ENCODE measurements at regions not wholly inside any gene's neighbourhood (a gene's known extent, or its start where the extent isn't known, plus 50 kb on each side); places are given as distances from the start of the nearest gene placed in this dataset.
A peak's percentile ranks its signal among the peaks of the same experiment; 100 is the strongest.

DNA sequence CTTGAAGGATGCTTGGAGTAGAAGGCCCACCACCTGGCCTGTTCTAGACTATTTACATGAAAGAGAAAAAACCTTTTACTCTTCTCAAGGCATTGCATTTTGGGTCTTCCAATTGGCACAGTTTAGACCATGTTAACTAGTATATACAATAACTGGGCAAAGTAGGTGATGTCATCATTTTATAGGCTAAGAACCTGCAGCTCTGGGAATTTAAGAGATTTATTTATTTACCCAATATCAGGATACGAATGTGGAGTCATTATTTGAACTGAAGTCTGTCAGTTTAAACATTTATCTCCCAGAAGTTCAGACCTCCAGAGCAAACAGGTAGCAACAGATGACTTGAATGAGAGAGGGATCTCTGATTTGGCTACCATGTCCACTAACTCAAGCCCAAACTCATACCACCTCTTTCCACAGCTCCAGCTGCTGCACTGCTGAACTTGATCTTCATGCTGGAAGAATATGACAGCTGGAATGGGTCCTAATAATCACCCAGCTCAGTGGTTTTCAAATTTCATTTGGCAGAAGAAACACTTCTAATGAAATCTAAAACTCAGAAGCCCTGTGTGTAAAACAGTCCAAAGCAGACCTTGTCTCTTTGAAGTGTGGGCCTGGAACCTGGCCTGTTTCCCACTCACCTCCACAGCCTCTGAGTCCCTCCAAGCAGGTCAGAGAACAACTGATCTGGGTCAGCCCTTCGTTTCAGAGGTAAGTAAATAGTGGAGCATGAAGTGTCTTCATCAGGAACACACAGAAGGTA lies 179.2 kb downstream of the EMP1 start:
- DNase-seq: no peak

DNA sequence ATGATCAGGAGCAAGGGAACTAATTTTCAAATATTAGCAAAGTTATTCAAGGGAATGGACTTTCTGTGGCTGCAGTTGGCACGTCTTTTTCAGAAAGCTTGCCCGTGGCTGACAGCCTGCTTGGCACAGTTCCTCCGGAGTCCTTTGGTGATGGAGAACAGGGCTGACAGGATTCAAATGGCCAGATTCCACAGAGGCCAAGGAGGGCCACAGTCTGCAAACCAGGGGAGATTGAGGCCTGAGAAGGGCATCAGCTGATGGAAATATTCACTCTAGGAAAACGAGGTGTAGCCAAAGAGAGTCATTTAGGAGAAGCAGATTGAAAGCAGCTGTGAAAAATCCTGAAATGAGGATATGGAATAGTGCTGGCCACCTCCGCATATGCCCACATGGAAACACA lies 178.3 kb downstream of the EMP1 start:
- no peak for DNase-seq

DNA sequence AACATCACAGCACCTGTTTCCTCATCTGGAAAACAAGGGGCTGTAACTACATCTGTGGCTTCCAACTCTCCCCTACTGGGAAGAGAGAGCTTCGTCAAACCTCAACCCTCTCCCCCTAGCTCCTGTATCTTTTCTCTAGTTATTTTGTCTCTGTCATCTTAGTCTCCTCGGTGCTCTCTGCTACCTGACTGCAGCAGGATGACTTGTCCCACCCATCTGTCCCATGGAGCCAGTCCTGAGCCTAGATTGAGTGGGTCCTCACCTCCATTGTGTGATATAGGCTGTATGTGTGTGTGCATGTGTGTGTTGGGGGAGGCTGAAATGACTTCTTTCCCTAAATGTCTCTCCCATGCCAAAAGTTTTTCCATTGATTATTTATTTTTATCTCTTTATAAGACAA lies 177.3 kb downstream of the EMP1 start:
- DNase-seq: no peak

DNA sequence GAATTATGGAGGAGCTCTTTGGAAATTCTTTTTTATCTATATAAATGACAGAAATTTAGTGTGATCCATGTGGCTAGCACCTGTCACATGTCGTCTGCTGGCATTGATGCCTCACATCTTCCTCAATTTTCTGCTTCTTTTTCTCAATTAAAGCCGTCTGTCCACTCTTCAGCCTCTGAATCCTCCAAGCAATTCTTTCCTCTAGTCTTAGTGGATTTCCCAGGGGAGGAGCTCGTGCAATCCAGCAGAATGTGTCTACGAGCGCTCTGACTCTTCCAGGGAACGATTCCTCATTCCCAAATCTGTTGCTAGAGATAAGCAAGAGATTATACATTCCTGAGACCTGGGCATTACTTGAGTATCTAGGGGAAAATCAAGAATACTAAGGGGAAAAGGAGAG lies 176.6 kb downstream of the EMP1 start:
- DNase-seq: peak; percentile 63

DNA sequence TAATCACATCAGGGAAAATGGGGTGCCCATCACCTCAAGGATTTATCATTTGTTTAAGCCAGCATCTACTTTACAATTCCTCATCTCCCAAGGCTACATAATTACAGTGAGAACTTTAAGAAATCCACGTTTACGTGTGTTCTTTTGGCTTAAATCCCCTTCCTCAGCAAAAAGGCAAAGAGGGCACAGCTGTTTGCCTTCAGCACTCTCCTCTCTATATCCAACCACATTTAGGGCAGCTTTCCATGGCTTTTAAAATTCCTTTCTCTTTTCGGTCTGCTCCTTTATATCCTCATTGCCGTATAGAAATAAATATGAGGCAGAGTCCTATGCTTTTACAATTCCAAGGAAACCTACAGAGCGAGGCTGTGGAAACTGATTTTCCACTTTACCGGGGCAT lies 175.9 kb downstream of the EMP1 start:
- DNase-seq: no peak

DNA sequence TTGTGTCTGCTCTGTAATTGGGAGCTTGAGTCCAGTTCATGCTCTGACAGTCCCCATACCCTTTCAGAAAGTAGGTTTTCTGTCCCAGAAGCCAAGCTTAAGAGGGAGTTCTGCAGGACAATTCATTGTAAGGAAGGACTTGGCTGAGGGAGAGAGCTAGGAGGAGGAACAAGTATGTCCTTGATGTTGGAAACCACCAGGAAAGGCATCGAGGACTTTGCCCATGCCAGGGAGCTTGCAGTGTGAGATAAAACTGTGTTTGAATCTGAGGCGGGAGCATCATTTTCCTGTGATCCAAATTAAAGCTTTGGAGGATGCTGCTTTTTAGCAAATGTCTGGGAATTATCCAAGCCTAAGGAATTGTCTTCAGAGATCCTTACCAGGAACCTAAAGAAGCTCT lies 175.3 kb downstream of the EMP1 start:
- DNase-seq: no peak

DNA sequence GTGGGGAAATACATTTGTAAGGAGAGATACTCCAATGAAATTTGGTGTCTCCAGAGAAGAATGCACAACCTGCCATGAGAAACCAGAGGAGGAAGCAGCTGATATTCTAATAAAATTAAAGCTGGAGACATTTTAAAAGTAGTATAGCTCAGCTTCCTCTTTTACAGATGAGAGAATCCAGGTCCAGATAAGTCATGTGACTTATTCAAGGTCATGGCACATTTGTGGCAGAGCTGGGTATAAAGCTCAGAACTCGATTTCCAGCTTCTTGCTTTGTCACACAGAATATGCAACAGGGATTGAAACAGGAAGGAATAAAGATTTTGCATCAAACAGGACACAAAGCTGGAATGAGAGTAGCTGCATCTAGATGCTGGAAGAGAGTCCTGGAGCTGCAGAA lies 174.8 kb downstream of the EMP1 start:
- DNase-seq: no peak

GRCh38 chr12:13369474-13370056 lies 173.0 kb downstream of the EMP1 start:
- DNase-seq: no peak

DNA sequence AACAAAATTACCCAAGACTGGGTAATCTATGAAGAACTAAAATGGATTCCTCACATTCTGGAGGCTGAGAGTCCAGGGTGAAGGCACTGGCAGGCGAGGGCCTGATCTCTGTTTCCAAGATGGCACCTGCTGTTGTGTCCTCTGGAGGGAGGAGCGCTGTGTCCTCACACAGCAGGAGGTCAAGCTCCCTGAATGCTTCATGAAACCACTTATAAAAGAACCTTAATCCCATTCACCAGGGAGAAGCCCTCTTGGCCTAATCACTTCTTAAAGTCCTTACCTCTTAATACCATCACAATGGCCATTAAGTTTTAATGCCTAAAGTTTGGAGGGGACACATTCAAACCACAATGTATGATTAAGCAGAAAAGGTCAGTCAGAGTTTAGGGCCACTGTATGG lies 172.4 kb downstream of the EMP1 start:
- DNase-seq: peak; percentile 94

DNA sequence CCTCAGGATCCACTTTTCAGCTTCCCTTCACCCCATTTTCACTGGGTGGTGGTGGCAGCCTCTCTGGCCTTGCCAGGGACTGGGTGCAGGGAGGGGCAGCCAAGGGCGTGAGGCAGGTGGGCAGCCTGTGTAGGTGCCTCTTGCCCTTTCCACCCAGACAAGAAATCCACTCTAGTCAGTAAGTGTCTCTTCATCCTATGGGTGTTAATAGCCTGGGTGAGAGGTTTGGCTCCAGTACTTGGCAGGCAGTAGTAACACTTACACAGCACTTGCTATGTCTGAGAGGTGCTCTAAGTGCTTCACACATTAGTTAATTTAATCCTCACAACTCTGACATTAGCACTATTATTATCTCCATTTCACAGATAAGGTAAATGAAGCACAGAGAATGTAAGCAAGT lies 171.9 kb downstream of the EMP1 start:
- no peak for DNase-seq

DNA sequence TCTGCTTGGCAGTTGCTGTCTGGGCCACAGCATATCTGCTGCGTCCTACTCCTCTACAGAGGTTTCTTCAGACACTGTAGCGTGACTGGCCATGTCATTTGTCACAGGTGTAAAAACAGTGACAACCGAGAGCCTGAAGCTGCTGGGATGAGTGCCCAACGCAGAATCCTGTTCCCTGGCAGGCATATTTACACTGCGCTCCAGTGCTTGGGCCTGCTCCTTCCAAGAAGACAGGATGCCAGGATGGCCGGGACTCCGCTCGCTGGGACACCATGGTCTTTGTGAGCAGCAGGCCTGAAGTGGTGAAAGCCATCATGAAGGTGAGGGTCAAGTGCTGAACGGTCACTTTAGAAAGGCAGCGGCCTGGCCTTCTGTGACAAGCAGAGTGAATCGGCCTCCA lies 171.4 kb downstream of the EMP1 start:
- no peak for DNase-seq

- DNase-seq: no peak
Measured at GRCh38 chr12:13365748-13366366, 169.3 kb downstream of the EMP1 start.

GRCh38 chr12:13362260-13362841 lies 165.8 kb downstream of the EMP1 start:
- DNase-seq: peak; percentile 87

DNA sequence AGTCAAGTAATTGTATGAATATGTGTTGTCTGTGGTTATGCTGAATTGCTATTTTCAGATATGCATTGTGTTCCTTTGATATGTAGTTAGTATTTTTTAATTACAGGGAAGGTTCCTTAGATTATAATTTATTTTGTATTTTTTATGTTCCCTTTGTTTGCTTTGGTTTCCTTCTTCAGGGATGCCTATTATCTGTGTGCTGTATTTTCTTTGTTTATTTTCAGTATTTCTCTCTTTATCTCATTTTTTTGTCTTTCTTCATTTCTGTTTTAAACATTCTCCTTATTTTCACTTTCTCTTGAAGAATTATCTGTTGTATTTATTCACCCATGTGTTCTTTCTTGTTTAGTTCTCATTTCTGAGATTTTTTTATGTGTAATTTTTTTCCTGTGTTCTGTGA lies 163.1 kb downstream of the EMP1 start:
- no peak for DNase-seq

DNA sequence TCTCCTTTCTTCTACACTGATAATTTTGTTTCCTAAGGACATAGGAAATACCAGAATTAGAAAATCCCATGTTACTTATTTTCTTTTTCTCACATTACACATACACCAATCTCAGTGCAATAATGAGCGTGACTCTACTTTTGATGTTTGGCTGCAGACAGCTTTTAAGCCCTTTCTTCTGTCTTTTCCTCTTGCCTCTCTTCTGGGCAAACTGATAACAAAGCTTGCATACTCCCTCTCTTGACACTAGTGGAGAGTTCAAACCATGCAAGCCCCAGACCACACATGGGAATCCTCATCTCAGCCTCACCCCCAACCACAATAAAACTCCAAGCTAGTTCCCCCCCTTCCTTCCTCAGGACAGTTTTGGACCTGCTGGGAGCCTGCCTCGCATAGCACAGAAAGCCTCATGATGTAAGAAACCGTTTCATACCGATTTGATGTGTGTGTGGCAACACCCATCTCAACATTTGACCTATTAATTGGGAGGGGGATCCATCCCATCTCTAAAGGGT lies 161.9 kb downstream of the EMP1 start:
- no peak for DNase-seq

DNA sequence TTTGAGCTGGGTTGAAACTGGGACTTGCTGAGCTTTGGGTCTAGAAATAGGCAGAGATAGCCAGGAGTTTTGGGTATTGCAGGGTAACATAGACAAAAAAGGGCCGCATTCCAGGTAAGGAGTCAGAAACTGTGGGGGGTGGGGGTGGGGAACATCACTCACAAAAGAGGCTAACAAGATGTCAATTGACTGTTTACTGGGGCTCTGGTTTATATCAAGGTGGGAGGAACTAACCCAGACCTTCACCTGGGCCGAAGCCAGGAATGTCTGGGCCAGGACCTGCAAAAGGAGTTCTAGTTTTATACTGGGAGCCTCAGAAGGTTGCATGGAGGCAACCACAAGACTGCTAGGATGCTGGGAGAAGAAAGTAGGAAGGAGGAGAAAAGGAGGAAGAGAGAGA lies 154.4 kb downstream of the EMP1 start:
- no peak for DNase-seq

GRCh38 chr12:13350381-13350780 lies 153.9 kb downstream of the EMP1 start:
- DNase-seq: no peak

GRCh38 chr12:13348464-13348863 lies 151.9 kb downstream of the EMP1 start:
- DNase-seq: no peak

- DNase-seq: no peak
Measured at GRCh38 chr12:13347241-13348043, 150.9 kb downstream of the EMP1 start.

DNA sequence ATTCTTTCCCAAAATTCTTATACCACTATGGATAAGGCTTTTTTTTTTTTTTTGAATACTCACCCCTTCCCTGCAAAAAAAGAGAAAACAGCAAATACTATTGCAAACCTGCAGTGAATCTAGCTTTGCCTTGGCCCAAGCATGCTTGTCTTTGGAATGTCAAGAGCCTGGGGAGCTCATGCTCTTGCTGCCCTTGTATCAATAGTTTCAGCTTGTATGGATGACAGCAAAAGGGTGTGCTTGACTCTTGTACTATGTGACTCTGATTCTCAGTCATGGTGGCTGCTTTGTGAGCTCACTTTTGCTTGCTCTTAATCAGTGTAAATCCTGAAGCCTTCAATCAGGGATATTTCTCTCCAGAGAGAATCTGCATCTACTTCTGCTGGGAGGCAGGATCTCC lies 149.2 kb downstream of the EMP1 start:
- DNase-seq: no peak

- DNase-seq: no peak
Measured at GRCh38 chr12:13343375-13343774, 146.8 kb downstream of the EMP1 start.

DNA sequence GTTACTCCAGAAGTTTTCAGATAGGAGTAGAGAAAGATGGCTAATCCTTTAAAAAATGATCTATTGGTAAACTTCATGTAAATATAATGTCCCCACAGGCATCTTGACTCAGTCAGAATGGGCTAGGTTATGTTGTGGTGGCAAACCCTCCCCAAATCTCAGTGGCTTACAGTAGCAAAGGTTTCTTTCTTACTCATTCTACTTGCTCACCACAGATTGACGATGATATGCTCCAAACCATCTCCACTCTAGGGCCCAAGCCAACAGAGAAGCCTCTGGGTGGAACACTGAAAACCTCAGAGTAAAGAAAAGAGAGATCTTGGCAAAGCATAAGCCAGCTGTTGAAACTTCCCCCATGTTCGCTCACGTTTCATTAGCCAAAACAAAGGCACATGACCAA lies 146.4 kb downstream of the EMP1 start:
- DNase-seq: no peak

DNA sequence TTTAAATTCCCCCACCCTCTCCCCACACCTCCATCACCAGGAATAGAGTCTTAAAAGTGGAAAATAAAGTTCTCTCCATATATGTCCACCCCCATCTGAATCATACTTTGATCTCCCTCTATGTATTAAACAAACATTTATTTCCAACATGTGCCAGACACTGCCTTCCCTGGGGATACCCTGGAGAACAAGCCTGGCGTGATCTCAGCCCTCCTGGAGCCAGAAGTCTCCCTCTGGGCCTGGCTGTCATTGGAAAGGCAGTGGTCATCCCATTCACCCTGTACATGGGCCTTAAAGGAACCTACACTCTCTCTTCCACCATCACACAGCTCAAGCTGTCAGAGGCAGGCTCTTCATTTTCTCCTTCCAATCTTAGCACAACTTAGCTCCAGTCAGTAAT lies 143.6 kb downstream of the EMP1 start:
- DNase-seq: no peak
